ENCODE measurements at regions not wholly inside any gene's neighbourhood (a gene's known extent, or its start where the extent isn't known, plus 50 kb on each side); places are given as distances from the start of the nearest gene placed in this dataset.

DNA sequence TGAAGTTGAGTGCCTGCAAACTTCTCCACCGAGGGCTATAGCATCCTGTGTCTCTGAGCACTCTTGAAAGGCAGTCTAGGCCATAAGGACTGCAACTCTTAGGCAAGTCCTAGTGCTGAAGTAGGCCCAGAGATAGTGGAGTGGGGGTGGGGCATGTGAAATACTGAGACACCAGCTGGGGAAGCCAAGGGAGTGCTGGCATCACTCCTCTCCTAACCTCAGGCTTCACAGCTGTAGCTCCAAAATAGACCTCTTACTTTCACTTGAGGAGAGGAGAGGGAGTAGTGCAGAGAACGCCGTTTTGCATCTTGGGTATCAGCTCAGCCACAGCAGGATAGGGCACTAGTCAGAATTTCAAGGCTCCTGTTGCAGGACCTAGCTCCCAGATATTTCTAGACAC is 56.2 kb upstream of the CYSLTR1 start:
- TF ChIP-seq, protein P1, sequence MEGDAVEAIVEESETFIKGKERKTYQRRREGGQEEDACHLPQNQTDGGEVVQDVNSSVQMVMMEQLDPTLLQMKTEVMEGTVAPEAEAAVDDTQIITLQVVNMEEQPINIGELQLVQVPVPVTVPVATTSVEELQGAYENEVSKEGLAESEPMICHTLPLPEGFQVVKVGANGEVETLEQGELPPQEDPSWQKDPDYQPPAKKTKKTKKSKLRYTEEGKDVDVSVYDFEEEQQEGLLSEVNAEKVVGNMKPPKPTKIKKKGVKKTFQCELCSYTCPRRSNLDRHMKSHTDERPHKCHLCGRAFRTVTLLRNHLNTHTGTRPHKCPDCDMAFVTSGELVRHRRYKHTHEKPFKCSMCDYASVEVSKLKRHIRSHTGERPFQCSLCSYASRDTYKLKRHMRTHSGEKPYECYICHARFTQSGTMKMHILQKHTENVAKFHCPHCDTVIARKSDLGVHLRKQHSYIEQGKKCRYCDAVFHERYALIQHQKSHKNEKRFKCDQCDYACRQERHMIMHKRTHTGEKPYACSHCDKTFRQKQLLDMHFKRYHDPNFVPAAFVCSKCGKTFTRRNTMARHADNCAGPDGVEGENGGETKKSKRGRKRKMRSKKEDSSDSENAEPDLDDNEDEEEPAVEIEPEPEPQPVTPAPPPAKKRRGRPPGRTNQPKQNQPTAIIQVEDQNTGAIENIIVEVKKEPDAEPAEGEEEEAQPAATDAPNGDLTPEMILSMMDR (IDR thresholded peaks at IDR 0.05 in 2 of 3, conservative IDR thresholded peaks at IDR 0.05 in 1 of 3; ENCODE audit: control insufficient read depth in 2 of 3, extremely low read depth in 1 of 3, insufficient read depth in 1 of 3, low read depth in 3 of 3, low read length in 3 of 3): no peak
- no peak for TF ChIP-seq MEF2A (IDR thresholded peaks at IDR 0.05; ENCODE audit: insufficient read depth, low read depth, low read length)
- no peak for TF ChIP-seq ZNF384 (IDR thresholded peaks at IDR 0.05; ENCODE audit: borderline replicate concordance, low read depth, low read length)
- TF ChIP-seq, protein P2, sequence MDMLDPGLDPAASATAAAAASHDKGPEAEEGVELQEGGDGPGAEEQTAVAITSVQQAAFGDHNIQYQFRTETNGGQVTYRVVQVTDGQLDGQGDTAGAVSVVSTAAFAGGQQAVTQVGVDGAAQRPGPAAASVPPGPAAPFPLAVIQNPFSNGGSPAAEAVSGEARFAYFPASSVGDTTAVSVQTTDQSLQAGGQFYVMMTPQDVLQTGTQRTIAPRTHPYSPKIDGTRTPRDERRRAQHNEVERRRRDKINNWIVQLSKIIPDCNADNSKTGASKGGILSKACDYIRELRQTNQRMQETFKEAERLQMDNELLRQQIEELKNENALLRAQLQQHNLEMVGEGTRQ (IDR thresholded peaks at IDR 0.05; ENCODE audit: borderline replicate concordance, low read depth, low read length): no peak
- TF ChIP-seq, protein P3, sequence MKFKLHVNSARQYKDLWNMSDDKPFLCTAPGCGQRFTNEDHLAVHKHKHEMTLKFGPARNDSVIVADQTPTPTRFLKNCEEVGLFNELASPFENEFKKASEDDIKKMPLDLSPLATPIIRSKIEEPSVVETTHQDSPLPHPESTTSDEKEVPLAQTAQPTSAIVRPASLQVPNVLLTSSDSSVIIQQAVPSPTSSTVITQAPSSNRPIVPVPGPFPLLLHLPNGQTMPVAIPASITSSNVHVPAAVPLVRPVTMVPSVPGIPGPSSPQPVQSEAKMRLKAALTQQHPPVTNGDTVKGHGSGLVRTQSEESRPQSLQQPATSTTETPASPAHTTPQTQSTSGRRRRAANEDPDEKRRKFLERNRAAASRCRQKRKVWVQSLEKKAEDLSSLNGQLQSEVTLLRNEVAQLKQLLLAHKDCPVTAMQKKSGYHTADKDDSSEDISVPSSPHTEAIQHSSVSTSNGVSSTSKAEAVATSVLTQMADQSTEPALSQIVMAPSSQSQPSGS (IDR thresholded peaks at IDR 0.05; ENCODE audit: low read length): no peak
- TF ChIP-seq SUPT20H (IDR thresholded peaks at IDR 0.05; ENCODE audit: borderline replicate concordance, control insufficient read depth, low read depth, low read length): no peak
- TF ChIP-seq NR2F1 (conservative IDR thresholded peaks at IDR 0.05): no peak
- no peak for TF ChIP-seq RAD21 (IDR thresholded peaks at IDR 0.05; ENCODE audit: insufficient read depth, low read depth, low read length)
- no peak for TF ChIP-seq NR2C2 (IDR thresholded peaks at IDR 0.05; ENCODE audit: borderline replicate concordance, control insufficient read depth, insufficient read length, low read depth)
- TF ChIP-seq, protein P4, sequence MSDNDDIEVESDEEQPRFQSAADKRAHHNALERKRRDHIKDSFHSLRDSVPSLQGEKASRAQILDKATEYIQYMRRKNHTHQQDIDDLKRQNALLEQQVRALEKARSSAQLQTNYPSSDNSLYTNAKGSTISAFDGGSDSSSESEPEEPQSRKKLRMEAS (IDR thresholded peaks at IDR 0.05; ENCODE audit: low read depth, low read length): no peak
- TF ChIP-seq EZH2 (IDR thresholded peaks at IDR 0.05; ENCODE audit: borderline replicate concordance, control insufficient read depth, low read depth, low read length): no peak
